Amygdala (tissue), 56 donors: ENCODE measurements at regions not wholly inside any gene's neighbourhood (a gene's known extent, or its start where the extent isn't known, plus 50 kb on each side); places are given as distances from the start of the nearest gene placed in this dataset.

Source experiments
- DNase-seq, 56 donors: peaks; one replicate each; lab custom pipeline; 2025; lab: John Stamatoyannopoulos, UW

- no peak for DNase-seq
These were observed 708.2 kb downstream of the EFNB2 start for GRCh38 chr13:105827111-105827809.

DNA sequence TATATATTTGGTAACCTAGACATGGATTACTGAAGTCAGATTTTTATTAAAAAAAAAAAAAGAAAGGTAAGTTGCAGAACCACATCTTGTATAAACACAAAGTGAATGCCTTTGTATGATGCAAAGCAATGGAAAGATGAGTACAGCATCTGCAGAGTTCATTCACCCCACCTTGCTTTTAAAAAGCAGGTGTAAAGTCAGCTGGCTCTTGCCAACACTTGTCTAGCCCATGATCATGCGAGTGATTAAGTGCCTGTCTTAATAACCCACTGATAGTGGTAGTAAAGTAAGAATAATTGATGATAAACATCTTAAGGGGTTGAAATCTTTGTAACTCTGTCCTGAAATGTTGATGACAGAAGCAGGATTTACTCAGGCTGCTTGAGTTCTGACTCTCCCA lies 710.4 kb downstream of the EFNB2 start:
- DNase-seq, result no peak

DNA sequence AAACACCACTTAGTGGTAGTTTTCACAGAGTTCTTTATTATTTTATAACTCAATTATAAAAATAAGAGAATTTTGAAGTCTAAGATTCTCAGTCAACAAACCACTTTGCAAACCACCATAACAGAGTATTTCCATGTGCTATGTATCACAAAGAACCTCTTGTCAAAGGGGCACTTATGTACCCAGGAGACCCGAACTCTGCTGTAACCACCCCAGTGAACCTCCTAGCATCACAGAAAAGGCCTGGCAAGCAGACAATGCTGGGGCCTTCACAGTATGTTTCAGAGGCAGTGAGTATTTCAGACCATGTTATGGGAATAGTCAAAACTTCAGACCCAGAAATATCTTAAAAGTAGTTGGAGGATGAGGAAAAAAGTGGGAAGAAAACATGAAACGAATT lies 714.1 kb downstream of the EFNB2 start:
- no peak for DNase-seq

- DNase-seq, result no peak
These were observed 715.0 kb downstream of the EFNB2 start for GRCh38 chr13:105820415-105820814.

DNA sequence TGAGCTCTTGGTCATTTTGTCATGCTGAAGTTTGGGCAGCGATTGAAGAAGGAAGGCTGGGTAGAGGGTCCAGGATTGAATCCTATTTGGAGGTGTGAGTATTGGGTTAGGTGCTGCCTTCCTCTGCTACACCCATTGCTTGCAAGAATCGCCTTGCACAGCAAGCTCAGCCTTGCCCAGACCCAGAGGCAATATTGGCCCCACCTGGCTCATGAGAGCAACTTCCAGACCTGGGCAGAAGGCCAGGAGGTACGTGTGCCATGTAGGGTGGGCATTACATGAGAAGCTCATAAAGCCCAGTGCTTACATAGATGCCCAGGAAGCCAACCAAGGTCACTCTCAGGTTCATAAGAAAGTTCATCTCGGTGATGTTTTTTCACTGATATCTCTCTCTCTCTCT lies 718.0 kb downstream of the EFNB2 start:
- DNase-seq, result no peak

DNA sequence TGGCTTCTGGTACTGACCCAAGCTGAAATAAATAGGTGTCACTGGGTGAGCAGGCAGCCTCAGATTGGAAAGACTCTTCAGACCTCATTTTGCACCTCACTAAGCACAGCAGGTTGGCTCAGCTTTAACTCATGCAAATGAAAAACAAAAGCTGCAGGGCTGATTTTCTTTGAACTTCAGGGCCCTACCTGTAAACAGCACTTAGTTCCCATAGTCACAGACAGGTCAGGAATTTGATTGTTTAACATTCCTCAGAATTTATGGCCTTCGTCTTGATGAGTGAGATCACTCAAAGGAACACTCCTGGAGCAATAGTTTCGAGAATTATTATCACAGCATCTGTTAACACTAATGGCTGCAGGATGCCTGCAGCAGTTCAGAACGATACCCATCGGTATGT lies 718.5 kb downstream of the EFNB2 start:
- DNase-seq, result no peak

GRCh38 chr13:105814902-105815250 lies 720.6 kb downstream of the EFNB2 start:
- DNase-seq, result no peak

- no peak for DNase-seq
These were observed 721.1 kb downstream of the EFNB2 start for GRCh38 chr13:105814219-105814901.

DNA sequence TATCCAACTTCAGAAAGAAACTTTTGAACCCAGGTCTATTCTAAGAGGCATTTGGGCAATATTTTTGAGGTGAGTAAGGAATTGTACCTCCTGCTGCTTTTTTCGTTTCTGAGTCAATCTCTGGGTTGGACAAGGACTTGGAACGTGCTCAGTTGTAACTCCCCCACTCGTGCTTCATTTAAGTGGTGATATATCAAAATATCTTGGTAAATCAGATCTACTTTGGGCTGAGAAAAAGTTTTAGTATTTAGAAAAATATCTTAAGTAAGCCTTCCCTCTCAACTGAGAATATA lies 728.9 kb downstream of the EFNB2 start:
- DNase-seq, result no peak

- DNase-seq, result no peak
These were observed 729.4 kb downstream of the EFNB2 start for GRCh38 chr13:105805892-105806627.

DNA sequence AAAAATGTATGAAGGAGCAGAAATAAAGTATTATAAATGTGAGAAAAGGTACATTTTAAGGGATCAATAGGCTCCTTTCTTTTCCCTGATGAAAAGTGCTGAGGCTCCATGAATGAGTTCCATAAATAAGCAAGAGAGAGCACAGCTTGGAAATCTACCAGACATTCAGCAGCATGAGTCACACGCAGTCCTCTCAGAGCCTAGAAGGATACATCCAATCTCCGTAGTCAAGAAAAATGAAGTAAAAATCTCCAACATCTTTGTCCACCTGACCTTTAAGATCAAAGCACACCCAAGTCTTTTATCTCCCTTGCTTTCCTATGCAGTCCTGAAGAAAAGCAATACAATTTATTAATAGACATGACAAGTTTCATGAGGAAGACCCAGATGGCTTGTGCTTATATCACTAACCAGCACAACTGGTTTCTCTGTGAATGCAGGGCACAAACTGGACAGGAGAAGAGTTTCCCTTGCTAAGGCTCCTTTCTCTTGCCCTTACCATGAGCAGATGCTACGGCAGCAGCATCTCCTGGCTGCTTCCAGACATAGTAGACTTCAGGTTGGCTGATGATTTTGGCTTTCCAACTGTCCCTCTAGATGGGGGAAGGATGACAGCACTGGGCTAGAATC lies 730.8 kb downstream of the EFNB2 start:
- peak in 12 of 56 donors; percentile 1 to 39 (median 7) for DNase-seq

- DNase-seq, result no peak
These were observed 736.3 kb downstream of the EFNB2 start for GRCh38 chr13:105799155-105799554.

GRCh38 chr13:105798541-105798940 lies 736.9 kb downstream of the EFNB2 start:
- DNase-seq, result no peak

GRCh38 chr13:105796081-105796480 lies 739.4 kb downstream of the EFNB2 start:
- DNase-seq, result no peak

- DNase-seq, result no peak
These were observed 744.5 kb downstream of the EFNB2 start for GRCh38 chr13:105790923-105791322.

DNA sequence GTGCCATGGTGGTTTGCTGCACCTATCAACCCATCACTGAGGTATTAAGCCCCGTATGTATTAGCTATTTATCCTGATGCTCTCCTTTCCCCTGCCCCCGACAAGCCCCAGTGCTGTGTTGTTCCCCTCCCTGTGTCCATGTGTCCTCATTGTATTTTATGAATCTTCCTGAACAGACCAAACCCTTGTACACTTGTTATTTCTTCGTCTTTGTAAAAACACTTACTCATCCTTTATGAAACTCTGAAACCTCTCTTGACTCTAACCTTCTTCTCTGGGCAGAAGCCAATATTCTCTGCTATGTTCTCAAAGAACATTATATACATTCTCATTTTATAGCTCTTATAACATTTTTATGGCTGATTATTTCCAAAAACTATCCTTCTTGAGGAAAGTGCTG lies 746.9 kb downstream of the EFNB2 start:
- DNase-seq, result no peak

DNA sequence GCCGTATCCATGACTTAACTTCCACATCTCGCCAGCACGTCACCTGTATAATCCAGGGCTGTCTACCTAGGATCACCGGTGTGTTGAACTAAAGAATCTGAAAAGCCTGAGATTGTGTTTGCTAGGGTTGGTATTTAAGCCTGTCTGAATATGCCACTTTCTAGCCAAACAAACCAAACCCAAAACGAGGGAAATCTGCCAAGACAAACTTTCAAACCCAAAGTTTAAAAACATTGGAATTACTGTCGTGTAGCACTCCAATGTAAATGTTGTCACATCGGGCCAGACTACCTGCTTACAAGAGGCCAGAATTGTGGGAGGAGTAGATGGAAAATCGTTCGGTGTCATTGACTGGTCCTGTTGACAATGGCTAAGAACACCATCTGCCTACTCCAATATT lies 747.8 kb downstream of the EFNB2 start:
- DNase-seq, result no peak

DNA sequence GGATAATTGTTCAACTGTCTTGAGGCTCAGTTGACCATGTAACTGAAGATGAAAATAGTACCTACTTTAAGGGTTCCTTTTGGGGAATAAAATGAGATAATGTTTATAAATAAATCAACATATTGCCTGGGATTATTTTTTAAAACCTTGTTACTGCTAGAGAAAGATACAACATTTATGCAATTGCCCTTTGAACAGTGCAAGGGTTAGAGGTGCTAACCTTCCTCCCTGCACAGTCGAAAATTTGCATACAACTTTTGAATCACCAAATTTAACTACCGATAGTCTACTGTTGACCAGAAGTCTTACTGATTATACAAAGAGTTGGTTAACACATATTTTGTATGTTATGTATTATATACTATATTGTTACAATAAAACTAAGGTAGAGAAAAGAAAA lies 750.0 kb downstream of the EFNB2 start:
- no peak for DNase-seq

GRCh38 chr13:105783261-105783660 lies 752.2 kb downstream of the EFNB2 start:
- DNase-seq, result no peak

GRCh38 chr13:105778196-105778595 lies 757.3 kb downstream of the EFNB2 start:
- DNase-seq, result no peak

GRCh38 chr13:105774739-105775460 lies 760.6 kb downstream of the EFNB2 start:
- no peak for DNase-seq
